DMS79 treated with DMSO at 0.1 percent for 48 hours (cell line): ENCODE measurements at regions not wholly inside any gene's neighbourhood (a gene's known extent, or its start where the extent isn't known, plus 50 kb on each side); places are given as distances from the start of the nearest gene placed in this dataset.
"Not testable (repeated sequence)": the region's sequence is repeated elsewhere in the genome, so short reads cannot be mapped to it uniquely, and the experiment has no call there.

Experiments
- DNase-seq: peaks from one replicate; lab custom pipeline; 2025; lab: John Stamatoyannopoulos, UW

DNA sequence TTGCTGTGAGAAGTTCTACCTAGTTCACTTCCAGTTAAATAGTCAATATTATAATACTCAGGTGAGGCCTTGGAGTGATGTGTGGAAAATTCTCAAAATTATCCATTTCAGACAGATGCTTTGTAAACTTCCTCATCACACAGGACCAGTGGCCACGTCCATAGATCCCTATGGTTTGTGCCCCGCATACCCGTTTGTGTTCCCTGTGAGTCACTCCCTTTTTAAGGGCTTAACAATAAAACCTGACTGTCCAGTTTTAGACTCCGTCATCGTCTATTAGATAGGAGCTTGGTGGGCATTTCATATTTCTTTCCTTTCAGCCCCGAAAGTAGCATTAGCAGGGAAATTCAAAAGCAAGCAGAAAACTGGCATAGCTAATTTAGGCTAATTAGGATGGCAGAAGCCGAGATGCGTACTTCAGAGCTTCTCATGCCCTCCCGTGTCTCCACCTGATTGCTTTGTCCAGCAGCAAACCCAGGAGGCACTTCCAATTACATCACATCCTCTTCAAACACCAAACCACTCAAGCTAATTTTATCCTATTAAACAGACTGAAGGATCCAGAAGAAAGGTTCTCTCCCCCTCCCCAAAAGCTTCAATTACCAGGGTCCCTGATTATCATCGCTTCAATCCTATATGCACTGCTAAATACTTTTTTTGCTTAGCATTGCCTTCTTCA, 186.6 kb upstream of the OTX2 start:
- DNase-seq = peak; percentile 41

DNA sequence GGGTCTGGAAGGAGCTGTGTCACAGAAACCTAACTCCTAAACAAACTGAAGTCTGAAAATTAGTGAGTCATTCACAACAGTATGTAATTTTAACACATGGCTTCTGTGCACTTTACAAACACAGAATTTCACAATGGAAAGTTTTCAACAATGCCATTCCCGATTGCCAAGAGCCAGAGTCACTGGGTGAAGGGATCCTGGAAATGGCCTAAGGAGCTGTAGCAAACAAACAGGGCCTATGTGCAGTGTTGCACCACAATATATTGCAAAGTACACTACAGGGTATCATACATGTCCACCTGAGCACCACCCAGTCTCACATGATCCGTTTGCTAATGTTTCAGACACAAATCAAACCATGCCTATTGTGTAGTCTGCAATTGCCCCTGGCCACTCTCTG, 184.7 kb upstream of the OTX2 start:
- no peak for DNase-seq

DNA sequence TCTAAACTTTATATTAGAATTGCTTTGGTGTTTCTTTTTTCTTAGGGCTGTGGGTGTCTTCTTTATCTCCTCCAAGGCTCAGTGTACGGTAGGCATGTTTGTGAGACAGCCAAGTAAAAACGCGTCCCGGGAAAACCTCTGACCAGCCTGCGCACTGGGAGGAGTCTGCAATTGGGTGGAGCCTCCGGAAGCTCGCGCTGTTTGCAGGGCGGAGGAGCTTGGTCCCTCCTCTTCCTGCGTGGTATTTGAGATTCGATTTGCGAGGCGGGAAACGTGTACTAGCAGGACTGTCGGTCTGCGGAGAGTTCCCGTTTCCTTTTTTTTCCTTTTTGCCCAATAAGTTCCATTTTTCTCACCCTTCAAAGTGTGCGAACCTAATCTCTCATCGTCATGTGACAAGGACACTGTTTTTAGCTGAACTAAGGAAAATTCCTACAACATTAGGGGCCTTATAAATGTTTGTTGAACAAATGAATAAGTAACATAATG, 182.1 kb upstream of the OTX2 start:
- DNase-seq = no peak

DNA sequence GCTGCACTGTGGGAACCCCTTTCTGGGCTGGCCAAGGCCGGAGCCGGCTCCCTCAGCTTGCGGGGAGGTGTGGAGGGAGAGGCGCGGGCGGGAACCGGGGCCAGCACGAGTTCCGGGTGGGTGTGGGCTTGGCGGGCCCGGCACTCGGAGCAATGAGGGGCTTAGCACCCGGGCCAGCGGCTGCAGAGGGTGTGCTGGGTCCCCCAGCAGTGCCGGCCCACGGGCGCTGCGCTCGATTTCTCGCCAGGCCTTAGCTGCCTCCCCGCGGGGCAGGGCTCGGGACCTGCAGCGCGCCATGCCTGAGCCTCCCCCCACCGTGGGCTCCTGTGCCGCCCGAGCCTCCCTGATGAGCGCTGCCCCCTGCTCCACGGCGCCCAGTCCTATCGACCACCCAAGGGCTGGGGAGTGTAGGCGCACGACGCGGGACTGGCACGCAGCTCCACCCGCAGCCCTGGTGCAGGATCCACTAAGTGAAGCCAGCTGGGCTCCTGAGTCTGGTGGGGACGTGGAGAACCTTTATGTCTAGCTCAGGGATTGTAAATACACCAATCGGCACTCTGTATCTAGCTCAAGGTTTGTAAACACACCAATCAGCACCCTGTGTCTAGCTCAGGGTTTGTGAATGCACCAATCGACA, 180.8 kb upstream of the OTX2 start:
- DNase-seq = not testable (repeated sequence)

DNA sequence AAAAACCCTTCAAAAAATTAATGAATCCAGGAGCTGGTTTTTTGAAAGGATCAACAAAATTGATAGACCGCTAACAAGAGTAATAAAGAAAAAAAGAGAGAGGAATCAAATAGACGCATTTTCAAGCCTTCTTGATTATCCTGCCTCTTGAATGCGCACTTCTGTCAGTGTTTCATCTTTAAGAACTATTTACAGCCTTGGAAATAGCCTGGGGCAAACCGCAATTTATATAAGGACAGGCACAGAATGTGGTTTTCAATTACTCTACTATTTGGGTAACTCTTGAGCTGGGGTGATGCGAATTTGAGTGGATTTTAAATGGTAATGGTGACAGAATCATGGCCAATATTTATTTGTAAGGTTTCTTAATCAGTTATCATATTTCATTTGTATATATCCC, 179.1 kb upstream of the OTX2 start:
- DNase-seq = peak; percentile 96

DNA sequence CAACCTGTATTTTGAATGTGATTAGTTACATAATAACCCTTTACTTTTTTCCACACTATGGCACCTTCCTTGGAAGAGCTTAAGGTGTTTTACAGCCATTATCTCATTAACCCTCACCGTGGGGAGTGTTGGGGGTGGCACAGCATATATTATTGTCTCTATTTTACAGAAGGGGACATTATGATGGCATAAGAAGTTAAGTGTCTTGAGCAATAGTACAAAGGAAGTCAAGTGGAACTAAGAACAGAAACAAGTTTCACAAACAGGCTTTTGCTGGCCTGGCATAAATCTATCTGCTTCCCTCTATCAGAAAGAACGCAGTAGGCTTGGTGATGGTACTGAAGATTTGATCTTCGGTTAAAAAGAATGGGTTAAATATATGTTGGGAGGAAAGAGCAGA, 169.7 kb upstream of the OTX2 start:
- DNase-seq = peak; percentile 25

DNA sequence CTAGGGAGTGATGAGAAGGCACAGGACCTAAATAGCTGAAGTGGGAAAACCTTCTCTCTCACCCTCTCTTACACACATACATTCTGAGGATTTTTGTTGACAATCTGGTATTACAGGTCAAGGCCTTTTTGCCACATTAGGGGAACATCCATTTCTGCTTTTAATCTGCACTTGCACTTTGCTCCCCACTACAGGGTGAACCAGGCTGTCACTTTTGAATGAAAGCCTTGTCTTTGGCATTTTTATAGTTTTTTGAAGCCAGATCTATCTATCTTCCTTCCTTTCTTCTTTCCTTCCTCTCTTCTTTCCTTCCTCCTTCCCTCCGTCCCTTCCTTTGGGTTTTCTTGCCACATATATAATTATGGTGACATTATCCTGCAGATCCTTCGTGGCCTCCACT, 165.9 kb upstream of the OTX2 start:
- DNase-seq = no peak

DNA sequence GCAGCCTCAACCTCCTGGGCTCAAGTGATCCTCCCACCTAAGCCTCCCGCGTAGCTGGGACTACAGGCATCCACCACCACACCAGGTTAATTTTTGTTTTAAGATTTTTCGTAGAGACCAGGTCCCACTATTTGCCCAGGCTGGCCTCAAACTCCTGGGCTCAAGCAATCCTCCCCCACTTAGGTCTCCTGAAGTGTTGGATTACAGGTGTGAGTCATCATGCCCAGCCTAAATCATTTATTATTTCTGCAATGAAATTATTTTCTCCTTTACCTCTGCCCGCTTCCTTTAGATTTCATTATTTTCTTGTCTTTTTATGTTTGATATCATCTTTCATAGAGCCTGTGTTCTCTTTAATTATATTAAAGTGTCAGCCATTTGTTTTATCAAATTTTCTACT, 165.2 kb upstream of the OTX2 start:
- DNase-seq = no peak

DNA sequence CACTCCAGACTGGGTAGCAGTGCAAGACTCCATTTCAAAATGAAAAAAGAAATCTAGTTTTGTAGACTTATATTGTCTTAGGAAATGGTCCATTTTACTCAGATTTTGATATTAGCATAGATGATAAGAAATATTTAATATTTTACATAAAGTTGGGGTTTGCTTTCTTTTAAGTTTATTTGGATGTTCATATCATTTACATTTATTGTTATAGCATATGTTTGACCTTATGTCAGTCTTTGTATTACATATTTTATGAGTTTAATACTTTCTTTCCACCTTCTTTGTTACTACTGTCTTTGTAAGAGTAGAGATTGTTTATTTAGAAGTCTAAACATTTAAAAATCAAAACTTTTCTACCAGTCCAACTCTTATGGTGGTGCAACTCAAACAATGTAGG, 162.7 kb upstream of the OTX2 start:
- no peak for DNase-seq

DNA sequence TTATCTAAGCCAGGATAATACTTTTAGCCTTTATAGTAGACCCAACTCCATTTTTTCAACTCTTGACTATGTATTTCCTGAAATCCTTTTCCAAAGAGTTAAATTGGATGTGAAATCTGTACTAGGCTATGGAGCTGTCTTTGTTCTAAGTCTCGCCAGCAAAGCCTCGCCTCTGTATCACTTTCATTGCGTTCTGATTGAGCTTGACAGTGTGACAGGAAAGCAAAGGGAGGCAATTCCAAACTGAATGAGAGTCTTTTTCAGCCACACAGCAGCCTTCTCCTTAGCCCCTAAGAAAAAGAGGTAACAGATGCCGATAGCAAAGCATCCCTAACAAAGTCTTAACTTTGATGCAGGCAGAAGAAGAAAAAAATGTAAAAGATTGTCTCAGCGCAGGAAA, 154.6 kb upstream of the OTX2 start:
- no peak for DNase-seq

DNA sequence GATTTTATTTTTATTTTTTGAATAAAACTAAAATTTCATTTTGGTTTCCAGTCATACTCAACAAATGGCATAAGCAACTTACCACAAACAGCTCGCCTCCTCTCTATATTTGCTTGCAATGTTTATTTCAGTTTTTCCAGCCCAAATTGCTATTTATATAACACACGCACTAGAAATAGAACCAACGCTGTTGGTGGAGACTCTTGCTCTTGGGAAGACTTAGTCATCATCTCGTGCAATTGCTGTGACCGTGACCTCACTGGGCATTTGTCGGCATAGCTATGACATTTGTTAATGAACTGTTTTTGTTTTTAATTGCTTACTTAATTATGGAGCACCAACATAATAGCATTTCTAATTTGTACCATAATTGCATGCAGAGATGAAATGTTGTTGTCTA, 153.1 kb upstream of the OTX2 start:
- no peak for DNase-seq

DNA sequence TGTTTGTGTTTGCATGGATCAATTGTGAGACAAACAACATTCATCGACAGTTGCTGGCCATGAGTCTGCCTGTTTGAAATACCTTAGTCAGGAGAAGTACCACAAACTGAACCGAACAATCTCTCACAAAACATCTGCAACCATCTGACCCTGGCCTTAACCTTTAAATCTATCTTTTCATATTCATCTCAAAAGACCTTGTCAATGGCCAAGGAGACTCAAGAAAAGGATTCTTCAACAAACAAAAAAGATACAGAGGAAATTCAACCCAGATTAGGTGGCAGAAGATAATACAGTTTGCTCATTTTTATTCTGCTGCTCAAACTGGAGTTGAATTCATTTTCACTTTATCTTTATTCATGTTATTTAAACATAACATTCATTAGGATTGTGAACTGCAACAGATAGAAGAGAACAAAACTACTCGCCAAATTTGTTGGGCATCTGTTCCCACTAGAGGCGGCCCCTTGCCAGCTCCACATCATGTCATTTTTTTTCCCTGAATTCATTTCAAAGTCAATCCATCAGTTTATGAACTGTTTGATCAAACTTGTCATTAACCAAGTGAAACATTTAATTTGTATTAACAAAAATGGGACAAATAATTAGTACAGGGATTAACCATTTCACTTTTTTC, 152.3 kb upstream of the OTX2 start:
- DNase-seq = no peak

DNA sequence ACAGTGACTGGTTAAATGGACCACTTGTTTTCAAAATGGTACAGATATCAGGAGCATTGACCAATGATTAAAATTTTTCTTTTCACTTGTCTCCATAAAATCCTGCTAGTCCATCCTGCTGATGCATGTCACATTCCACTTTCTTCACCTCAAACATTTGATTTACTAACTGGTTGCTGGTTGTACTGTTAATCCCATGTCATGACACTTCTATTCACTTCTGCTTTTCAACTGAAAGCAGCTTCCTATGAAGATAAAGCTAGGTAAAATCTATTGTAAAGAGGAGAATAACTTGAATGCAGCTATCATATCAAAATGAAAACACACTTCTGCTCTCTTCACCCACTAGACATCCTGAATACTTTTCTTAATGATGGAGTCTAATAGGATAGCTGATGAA, 149.6 kb upstream of the OTX2 start:
- DNase-seq = no peak

DNA sequence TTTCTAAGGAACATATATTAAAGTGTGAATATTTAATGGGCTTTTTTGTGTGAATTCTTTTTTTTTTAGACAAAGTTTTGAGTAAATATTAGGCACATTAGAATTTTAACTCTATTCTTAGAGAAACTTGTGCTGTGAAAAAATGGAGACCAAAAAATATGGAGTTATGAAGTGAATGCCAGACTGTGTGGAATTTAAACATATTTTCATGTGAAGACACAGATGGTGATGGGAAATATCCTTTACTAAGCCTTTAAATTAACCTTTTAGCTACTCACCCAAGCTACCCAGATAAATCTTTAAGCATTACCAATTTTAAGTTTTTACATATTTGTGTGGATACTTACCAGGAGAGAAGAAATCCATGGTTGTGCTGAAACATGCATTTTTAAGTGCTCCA, 148.8 kb upstream of the OTX2 start:
- no peak for DNase-seq

DNA sequence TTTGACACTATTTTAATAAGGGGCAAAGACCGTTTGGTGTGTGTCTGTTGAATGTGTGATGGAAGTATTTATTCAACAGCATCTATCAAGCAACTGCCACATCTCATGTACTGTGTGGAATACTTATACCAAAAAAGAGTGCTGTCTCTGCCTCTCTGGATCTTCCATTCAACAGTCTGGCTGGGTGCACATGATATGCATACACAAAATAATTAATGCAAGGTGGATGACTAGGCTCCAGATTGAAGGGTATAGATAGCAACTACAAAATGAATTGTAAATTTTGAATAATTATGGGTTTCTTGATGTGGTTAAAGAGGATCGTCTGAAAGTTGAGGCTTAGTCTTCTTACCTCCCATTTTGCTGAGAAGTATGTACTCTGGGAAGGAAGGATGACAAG, 145.9 kb upstream of the OTX2 start:
- no peak for DNase-seq

DNA sequence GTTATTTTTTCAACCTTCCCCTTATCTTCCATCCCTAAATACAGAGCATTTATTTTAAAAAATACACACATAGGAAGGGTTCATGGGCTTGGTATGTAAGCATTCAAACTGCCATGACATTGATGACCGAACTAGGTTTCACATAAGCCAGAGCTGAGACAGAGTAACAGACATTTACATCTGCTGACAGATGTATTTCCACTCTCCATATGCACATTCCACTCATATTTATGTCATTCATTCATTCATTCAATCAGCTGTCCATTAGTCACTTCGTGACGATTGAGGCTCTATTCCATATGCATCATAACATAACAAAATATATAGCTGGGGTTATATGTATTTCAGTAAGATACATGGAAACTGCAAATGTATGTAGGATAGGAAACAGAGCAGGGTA, 145.5 kb upstream of the OTX2 start:
- DNase-seq = no peak

DNA sequence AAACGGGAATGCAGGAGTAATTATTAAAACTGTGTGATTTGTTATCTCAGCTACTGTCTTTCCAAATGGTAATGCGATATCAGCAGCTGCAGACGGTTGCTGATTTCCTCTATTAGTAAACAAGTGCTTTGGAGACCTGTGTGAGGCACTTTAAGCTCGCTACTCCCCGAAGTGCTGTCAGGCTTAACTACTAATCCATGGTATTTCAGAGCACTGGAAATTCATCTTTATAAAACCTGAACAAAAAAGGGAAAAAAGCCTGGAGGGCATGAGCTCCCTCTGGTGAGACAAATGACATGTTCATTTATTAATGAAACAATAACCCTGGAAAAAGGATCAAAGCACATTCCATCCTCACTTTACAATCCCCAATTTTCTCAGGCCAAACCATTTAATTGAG, 143.6 kb upstream of the OTX2 start:
- no peak for DNase-seq

DNA sequence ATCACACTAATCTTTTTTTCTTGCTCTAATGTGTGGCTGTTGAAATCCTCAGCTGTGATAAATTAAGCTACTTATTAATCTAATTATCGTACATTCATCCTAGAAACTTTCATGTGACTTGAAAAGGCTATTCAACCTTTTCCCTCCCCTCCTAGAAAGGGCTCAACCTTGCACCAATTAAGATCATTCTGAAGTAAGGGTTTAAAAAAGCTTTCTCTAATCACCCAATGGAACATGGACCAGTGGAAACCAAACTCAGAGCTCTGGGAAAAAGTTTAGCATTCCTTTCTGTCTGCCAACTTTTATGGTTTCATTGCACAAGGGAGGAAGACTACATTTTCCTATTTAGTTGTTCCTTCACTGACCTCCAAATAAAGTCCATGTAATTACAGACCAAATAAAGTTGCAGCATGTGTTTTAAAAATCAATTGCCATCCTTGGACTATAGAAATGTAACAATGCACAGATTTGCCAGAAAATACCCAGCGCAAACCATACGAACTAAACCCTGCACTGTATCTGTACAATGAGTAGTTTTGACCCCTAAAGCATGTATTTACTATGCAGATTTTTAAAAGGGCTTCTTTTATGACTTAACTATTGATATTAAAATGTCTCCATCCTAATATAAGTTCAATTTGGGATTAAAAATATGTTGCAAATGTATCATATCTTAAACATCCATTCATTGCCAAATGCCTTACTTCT, 142.6 kb upstream of the OTX2 start:
- DNase-seq = no peak

DNA sequence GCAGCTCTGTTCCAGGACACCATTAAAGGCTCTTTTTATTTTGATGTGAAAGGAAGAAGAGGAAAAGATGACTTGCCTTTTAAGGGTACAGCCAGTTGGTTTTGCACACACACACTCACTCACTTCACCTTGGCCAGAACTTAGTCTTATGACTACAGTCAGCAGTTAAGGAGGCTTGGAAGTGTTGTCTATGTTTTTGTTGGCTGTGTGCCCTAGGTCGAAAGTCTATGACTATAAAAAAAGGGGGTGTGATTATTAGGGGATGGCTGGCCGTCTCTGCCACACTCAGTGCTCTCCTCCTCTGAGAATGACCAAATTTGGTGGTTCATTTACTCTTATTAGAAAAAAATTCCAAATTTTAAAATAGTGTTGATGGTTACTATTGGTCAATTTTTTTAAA, 139.5 kb upstream of the OTX2 start:
- peak; percentile 17 for DNase-seq

DNA sequence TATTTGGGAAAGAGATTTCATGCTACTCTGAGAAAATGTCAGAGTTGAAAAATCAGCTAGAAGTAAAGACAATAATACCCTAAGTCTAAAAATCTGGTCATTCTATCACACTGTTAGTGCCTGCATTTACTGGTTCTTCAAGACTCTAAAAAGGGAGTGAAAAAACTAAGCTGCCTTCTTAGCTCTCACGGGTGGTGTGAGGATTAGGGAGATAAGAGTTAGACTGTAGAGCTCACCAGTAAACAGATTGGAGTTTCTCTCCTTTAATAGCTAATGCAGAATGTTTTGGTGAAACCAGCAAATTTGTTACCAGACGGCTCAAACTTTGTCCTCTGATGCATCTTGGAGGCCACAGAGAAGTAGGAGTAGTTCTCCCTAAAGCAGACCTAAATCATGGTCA, 135.0 kb upstream of the OTX2 start:
- no peak for DNase-seq

DNA sequence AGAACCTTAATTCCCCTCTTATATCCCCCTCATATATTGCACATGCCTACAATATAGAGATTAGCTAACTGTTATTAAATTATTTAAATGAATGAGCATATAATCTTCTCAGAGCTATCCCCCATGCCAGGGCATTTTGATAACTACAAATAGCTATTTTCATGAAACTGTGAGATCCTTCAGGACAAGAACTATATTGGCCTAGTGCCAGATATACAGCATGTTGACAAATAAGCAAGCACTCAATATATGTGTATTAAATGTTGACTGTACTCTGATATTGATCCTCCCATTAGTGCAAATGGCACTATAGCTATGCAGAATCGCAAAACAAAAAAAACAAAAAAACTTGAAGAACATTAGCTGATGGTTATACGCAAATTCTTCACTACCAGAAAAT, 134.1 kb upstream of the OTX2 start:
- DNase-seq = no peak

DNA sequence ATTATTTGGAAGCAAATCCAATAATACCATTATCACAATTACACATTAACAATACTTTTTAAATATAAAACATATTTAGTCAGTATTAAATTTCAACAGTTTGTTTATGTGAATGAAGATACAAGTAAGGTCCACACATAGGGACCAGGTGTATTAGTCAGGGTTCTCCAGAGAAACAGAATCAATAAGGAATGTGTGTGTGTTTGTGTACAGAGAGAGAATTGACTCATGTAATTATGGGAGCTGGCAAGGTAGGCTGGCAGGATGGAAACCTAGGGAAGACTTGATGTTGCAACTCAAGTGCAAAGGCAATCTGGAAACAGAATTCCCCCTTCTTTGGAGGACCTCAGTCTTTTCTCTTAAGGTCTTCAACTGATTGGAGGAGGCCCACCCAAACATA, 123.2 kb upstream of the OTX2 start:
- no peak for DNase-seq
